ENCODE measurements at regions not wholly inside any gene's neighbourhood (a gene's known extent, or its start where the extent isn't known, plus 50 kb on each side); places are given as distances from the start of the nearest gene placed in this dataset.

DNA sequence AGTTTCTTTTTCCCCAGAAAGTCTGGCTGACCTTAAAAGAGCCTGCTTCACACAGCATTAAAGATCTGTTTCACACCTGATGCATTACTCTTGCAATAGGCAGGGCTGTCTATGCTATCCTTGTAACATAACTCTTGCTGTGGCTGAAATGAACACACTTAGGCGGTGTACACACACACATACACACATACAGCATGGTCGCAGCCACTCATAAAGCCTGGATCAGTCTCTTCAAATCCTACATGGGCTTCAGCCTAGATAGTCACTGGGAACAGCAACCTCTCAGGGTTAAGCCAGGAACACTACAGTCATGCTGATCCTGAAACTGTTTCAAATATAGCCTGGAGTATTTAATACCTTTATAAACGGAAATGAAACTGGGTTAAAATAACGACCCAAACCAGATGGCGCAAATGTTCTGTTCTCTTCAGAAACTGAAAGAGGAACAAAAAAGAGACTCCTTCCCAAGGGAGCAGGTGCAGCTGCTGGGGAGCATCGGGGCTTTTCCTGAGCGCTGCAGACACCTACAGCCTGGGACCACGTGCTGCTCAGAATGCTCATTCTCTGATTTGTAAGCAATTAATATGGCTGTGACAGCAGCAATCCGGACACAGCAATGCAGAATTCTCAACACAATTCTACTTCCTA is 61.0 kb upstream of the SFMBT2 start:
- Histone ChIP-seq H3K36me3 (replicated peaks; ENCODE audit: insufficient read depth, low read length) (no peaks in the 10 kb centered on the region), H3K27ac (ENCODE audit: low read length) (peak overlapping the region; percentile 94), H3K9me3 (replicated peaks; ENCODE audit: insufficient read depth, low read length) (no peaks in the 10 kb centered on the region), H3K27me3 (replicated peaks; ENCODE audit: insufficient read depth, low read length) (no peaks in the 10 kb centered on the region), H2AFZ (ENCODE audit: low read length) (0 out of 2 replicates have a peak overlapping the region, but pooled peaks have one; percentile 31), H3F3A (ENCODE audit: insufficient read depth, low read length) (peaks cover 37% of the 10 kb centered on the region), H3K9me2 (replicated peaks; ENCODE audit: insufficient read depth, low read length) (no peaks in the 10 kb centered on the region), H3K79me2 (ENCODE audit: low read length) (0 out of 2 replicates have a peak, but pooled peaks cover 3% of the 10 kb centered on the region), H3K4me1 (ENCODE audit: low read length) (peaks cover 47% of the 10 kb centered on the region), H3K4me3 (ENCODE audit: low read length) (peak overlapping the region; percentile 36), H4K20me1 (ENCODE audit: insufficient read depth, low read length) (no peaks in the 10 kb centered on the region), H3K9ac (ENCODE audit: low read length) (peak overlapping the region; percentile 58), H3K4me2 (ENCODE audit: low read depth, low read length) (peak overlapping the region; percentile 76)
- no peak for TF ChIP-seq EZH2phosphoT487 (IDR thresholded peaks at IDR 0.05; ENCODE audit: low read length)
- TF ChIP-seq, protein P1, sequence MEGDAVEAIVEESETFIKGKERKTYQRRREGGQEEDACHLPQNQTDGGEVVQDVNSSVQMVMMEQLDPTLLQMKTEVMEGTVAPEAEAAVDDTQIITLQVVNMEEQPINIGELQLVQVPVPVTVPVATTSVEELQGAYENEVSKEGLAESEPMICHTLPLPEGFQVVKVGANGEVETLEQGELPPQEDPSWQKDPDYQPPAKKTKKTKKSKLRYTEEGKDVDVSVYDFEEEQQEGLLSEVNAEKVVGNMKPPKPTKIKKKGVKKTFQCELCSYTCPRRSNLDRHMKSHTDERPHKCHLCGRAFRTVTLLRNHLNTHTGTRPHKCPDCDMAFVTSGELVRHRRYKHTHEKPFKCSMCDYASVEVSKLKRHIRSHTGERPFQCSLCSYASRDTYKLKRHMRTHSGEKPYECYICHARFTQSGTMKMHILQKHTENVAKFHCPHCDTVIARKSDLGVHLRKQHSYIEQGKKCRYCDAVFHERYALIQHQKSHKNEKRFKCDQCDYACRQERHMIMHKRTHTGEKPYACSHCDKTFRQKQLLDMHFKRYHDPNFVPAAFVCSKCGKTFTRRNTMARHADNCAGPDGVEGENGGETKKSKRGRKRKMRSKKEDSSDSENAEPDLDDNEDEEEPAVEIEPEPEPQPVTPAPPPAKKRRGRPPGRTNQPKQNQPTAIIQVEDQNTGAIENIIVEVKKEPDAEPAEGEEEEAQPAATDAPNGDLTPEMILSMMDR (IDR thresholded peaks at IDR 0.05; ENCODE audit: low read length) = no peak
- TF ChIP-seq EZH2 (optimal IDR thresholded peaks at IDR 0.05; ENCODE audit: low read depth, low read length) = no peak
- DNase-seq = peak; percentile 94

DNA sequence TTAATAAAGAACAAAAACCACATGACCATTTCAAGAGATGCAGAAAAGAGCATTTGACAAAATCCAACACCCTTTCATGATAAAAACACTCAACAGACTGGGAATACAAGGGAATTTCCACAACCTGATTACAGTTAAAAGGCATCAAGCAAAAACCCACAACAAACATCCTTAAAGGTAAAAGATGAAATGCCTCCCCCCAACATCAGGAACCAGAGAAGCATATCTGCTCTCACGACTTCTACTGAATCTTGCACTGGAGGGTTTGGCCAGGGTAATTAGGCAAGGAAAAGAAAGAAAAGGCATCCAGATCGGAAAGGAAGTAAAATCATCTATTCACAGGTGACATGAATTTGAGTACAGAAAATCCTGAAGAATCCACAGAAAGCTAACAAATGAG is 59.5 kb upstream of the SFMBT2 start:
- H3K9me2 ChIP-seq (replicated peaks; ENCODE audit: insufficient read depth, low read length) = no peaks in the 10 kb centered on the region
- H3K27ac ChIP-seq (ENCODE audit: low read length) = peak overlapping the region; percentile 94; the same call in 1 of the 2 replicates
- peaks cover 36% of the 10 kb centered on the region for H3F3A ChIP-seq (ENCODE audit: insufficient read depth, low read length)
- H3K79me2 ChIP-seq (ENCODE audit: low read length) = 0 out of 2 replicates have a peak, but pooled peaks cover 3% of the 10 kb centered on the region
- H3K36me3 ChIP-seq (replicated peaks; ENCODE audit: insufficient read depth, low read length) = no peaks in the 10 kb centered on the region
- peaks cover 47% of the 10 kb centered on the region for H3K4me1 ChIP-seq (ENCODE audit: low read length)
- TF ChIP-seq EZH2phosphoT487 (IDR thresholded peaks at IDR 0.05; ENCODE audit: low read length) = no peak
- TF ChIP-seq EZH2 (optimal IDR thresholded peaks at IDR 0.05; ENCODE audit: low read depth, low read length) = no peak
- TF ChIP-seq, protein P1 (IDR thresholded peaks at IDR 0.05; ENCODE audit: low read length) = no peak
- no peak overlapping the region for H2AFZ ChIP-seq (ENCODE audit: low read length)
- peak overlapping the region; percentile 76 for H3K4me2 ChIP-seq (ENCODE audit: low read depth, low read length)
- no peak for DNase-seq
- no peaks in the 10 kb centered on the region for H3K27me3 ChIP-seq (replicated peaks; ENCODE audit: insufficient read depth, low read length)
- peak overlapping the region; percentile 58; the same call in 1 of the 2 replicates for H3K9ac ChIP-seq (ENCODE audit: low read length)
- H3K9me3 ChIP-seq (replicated peaks; ENCODE audit: insufficient read depth, low read length) = no peaks in the 10 kb centered on the region
- H3K4me3 ChIP-seq (ENCODE audit: low read length) = no peak overlapping the region
- H4K20me1 ChIP-seq (ENCODE audit: insufficient read depth, low read length) = no peaks in the 10 kb centered on the region

DNA sequence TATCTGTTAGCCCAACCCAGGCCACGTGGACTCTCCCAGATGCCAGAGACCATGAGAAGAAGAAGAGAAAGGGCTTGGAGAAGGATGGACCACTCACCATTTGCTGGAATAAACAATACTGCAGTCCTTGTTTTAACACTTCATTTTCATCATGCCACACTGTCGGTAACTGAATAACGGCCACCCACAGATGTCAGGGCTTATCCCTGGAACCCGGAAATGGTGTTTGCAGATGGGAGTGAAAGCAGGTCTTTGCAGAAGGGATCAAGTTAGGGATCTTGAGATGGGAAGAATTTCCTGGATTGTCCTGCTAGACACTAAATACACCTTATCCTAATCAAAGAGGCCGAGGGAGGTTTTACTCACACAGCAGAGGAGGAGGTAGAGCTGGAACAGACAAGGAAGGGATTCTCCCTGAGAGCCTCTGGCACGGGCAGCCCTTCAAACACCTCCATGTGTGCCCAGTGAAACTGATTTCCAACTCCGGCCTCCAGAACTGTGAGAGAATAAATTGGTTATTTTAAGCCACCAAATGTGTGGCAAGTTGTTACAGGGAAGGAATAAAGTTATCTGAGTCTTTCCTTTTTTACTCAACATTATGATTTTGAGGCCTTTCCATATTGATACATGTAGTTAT is 56.3 kb upstream of the SFMBT2 start:
- no peak overlapping the region for H3K4me2 ChIP-seq (ENCODE audit: low read depth, low read length)
- H3K36me3 ChIP-seq (replicated peaks; ENCODE audit: insufficient read depth, low read length) = no peaks in the 10 kb centered on the region
- H3K79me2 ChIP-seq (ENCODE audit: low read length) = 0 out of 2 replicates have a peak, but pooled peaks cover 3% of the 10 kb centered on the region
- no peak overlapping the region for H3K4me3 ChIP-seq (ENCODE audit: low read length)
- no peaks in the 10 kb centered on the region for H3K27me3 ChIP-seq (replicated peaks; ENCODE audit: insufficient read depth, low read length)
- no peak overlapping the region for H3K27ac ChIP-seq (ENCODE audit: low read length)
- peaks cover 26% of the 10 kb centered on the region for H3K4me1 ChIP-seq (ENCODE audit: low read length)
- H3K9me3 ChIP-seq (replicated peaks; ENCODE audit: insufficient read depth, low read length) = no peaks in the 10 kb centered on the region
- no peak for DNase-seq
- no peak overlapping the region for H2AFZ ChIP-seq (ENCODE audit: low read length)
- no peaks in the 10 kb centered on the region for H3K9me2 ChIP-seq (replicated peaks; ENCODE audit: insufficient read depth, low read length)
- TF ChIP-seq EZH2 (optimal IDR thresholded peaks at IDR 0.05; ENCODE audit: low read depth, low read length) = no peak
- no peak overlapping the region for H3K9ac ChIP-seq (ENCODE audit: low read length)
- H3F3A ChIP-seq (ENCODE audit: insufficient read depth, low read length) = peaks cover 23% of the 10 kb centered on the region
- H4K20me1 ChIP-seq (ENCODE audit: insufficient read depth, low read length) = no peaks in the 10 kb centered on the region

DNA sequence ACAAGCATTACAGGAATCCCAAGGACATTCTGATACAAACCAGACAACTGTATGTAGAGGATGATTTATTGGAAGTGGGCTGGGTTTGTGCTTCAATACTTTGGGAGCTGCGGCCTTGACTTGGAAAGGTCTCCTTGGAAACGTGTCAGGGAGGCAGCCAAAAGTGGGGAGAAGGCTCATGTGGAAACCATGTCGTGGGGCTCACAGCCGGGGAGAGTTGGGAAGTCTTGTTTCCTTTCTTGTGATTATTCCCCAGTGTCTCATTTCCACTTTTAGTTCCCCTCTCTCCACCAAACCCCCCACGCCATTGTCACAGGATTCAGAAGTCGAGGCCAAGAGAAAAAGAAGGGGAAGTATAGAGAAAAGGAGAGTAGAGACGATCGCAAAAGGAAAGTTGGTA is 53.9 kb upstream of the SFMBT2 start:
- peaks cover 8% of the 10 kb centered on the region for H3K4me1 ChIP-seq (ENCODE audit: low read length)
- H3K27me3 ChIP-seq (replicated peaks; ENCODE audit: insufficient read depth, low read length) = no peaks in the 10 kb centered on the region
- no peaks in the 10 kb centered on the region for H3K9me2 ChIP-seq (replicated peaks; ENCODE audit: insufficient read depth, low read length)
- no peak overlapping the region for H2AFZ ChIP-seq (ENCODE audit: low read length)
- H4K20me1 ChIP-seq (ENCODE audit: insufficient read depth, low read length) = no peaks in the 10 kb centered on the region
- DNase-seq = no peak
- H3K4me3 ChIP-seq (ENCODE audit: low read length) = no peak overlapping the region
- H3K9me3 ChIP-seq (replicated peaks; ENCODE audit: insufficient read depth, low read length) = no peaks in the 10 kb centered on the region
- no peaks in the 10 kb centered on the region for H3F3A ChIP-seq (ENCODE audit: insufficient read depth, low read length)
- no peak overlapping the region for H3K4me2 ChIP-seq (ENCODE audit: low read depth, low read length)
- H3K27ac ChIP-seq (ENCODE audit: low read length) = no peak overlapping the region
- no peaks in the 10 kb centered on the region for H3K36me3 ChIP-seq (replicated peaks; ENCODE audit: insufficient read depth, low read length)
- H3K79me2 ChIP-seq (ENCODE audit: low read length) = no peaks in the 10 kb centered on the region
- TF ChIP-seq EZH2 (optimal IDR thresholded peaks at IDR 0.05; ENCODE audit: low read depth, low read length) (no peak), EZH2phosphoT487 (IDR thresholded peaks at IDR 0.05; ENCODE audit: low read length) (no peak)
- TF ChIP-seq, protein P1 (IDR thresholded peaks at IDR 0.05; ENCODE audit: low read length) = no peak
- no peak overlapping the region for H3K9ac ChIP-seq (ENCODE audit: low read length)

Data from MM.1S (cell line).